ENCODE measurements at regions not wholly inside any gene's neighbourhood (a gene's known extent, or its start where the extent isn't known, plus 50 kb on each side); places are given as distances from the start of the nearest gene placed in this dataset.
"Not testable (repeated sequence)": the region's sequence is repeated elsewhere in the genome, so short reads cannot be mapped to it uniquely, and the experiment has no call there.

DNA sequence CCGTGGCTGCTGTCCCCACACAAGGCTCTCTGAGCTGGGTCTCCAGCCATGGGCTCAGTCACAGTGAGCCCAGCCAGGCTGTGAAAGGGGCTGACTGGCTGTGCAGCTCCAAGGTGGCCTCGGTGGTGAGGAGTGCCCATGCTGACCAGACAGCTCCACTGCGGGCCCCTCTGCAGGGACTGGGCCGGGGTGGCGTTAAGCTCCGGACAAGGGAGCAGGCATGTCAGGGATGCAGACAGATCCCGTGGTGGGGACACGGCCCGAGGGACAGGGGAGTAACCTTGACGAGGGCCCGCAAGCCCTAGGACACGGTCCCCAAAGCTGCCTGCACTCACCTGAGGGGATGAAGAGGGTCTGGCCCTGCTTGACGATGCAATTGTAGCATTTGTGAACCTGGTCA, 132.0 kb downstream of the TUBA3C start:
- not testable (repeated sequence) for TF ChIP-seq POLR2AphosphoS5, POLR2A (IDR thresholded peaks at IDR 0.05)
- TF ChIP-seq, protein P1, sequence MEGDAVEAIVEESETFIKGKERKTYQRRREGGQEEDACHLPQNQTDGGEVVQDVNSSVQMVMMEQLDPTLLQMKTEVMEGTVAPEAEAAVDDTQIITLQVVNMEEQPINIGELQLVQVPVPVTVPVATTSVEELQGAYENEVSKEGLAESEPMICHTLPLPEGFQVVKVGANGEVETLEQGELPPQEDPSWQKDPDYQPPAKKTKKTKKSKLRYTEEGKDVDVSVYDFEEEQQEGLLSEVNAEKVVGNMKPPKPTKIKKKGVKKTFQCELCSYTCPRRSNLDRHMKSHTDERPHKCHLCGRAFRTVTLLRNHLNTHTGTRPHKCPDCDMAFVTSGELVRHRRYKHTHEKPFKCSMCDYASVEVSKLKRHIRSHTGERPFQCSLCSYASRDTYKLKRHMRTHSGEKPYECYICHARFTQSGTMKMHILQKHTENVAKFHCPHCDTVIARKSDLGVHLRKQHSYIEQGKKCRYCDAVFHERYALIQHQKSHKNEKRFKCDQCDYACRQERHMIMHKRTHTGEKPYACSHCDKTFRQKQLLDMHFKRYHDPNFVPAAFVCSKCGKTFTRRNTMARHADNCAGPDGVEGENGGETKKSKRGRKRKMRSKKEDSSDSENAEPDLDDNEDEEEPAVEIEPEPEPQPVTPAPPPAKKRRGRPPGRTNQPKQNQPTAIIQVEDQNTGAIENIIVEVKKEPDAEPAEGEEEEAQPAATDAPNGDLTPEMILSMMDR (IDR thresholded peaks at IDR 0.05 in 8 of 11, conservative IDR thresholded peaks at IDR 0.05 in 3 of 11) = not testable (repeated sequence)
